GM12878 (cell line): ENCODE measurements at regions not wholly inside any gene's neighbourhood (a gene's known extent, or its start where the extent isn't known, plus 50 kb on each side); places are given as distances from the start of the nearest gene placed in this dataset.

Experiments
- ATAC-seq: fragments of 200-7000 bp; cut with Tn5 transposase; 3 replicates; pipeline ENCODE4 v1.9.1; 2020; ENCODE audit warnings: mild to moderate bottlenecking, moderate library complexity
- BruUV-seq: library from RNA; stranded (reverse); fragments of 400-500 nt; replicated peaks from 2 replicates; lab custom pipeline; 2021; lab: Mats Ljungman, UMichigan
- CTCF ChIA-PET: fragments of 300-600 bp; sonication (Branson Sonifier 250); formaldehyde crosslinking; extraction: SDS; loops from one replicate; lab custom pipeline; 2021; ENCODE audit warnings: inconsistent platforms; lab: Yijun Ruan, JAX
- POLR2A ChIA-PET: fragments of 350-600 bp; formaldehyde crosslinking; extraction: SDS; loops from one replicate; lab custom pipeline; 2021; ENCODE audit warnings: inconsistent platforms; lab: Charles Lee
- RAD21 ChIA-PET: fragments of 300-600 bp; sonication (Branson Sonifier 250); formaldehyde crosslinking; loops from one replicate; lab custom pipeline; 2023; ENCODE audit warnings: antibody characterized with exemption; ENCODE audit not compliant: unreplicated experiment; lab: Charles Lee
- SMC1A ChIA-PET: fragments of 300-600 bp; sonication (Branson Sonifier 250); formaldehyde crosslinking; loops from one replicate; lab custom pipeline; 2023; ENCODE audit not compliant: unreplicated experiment, uncharacterized antibody; lab: Charles Lee
- DNase-seq: peaks from one replicate; pipeline ENCODE4 v3.0.0-alpha.2; 2011; ENCODE audit warnings: low read depth, low spot score
- FAIRE-seq: peaks from 3 replicates; lab custom pipeline; 2011; peaks lifted over from hg19 to GRCh38; lab: Jason Lieb, UNC
- H2AFZ ChIP-seq: 2 replicates; pipeline ENCODE4 v1.6.0; 2011; ENCODE audit warnings: low read depth, low read length, control low read depth; ENCODE audit not compliant: control insufficient read depth
- H3K27ac ChIP-seq: 2 replicates; pipeline ENCODE4 v1.5.1; 2011; ENCODE audit warnings: control low read depth; ENCODE audit not compliant: control insufficient read depth, insufficient read depth
- H3K27me3 ChIP-seq, 2 experiments: replicated peaks in 1 of 2; 2 replicates each; pipeline versions ENCODE4 v1.6.0 to v1.6.1; 2011; ENCODE audit warnings: low read length in 1 of 2; ENCODE audit not compliant: control insufficient read depth in 2 of 2, insufficient read depth in 2 of 2
- H3K36me3 ChIP-seq, 2 experiments: 2 replicates each; pipeline ENCODE4 v1.5.1; 2011; ENCODE audit warnings: low read length in 1 of 2; ENCODE audit not compliant: control insufficient read depth in 2 of 2, insufficient read depth in 2 of 2
- H3K4me1 ChIP-seq: 2 replicates; pipeline ENCODE4 v1.6.1; 2011; ENCODE audit warnings: mild to moderate bottlenecking, low read length, moderate library complexity, mixed read lengths; ENCODE audit not compliant: control insufficient read depth, insufficient read depth
- H3K4me2 ChIP-seq: 2 replicates; pipeline ENCODE4 v1.6.0; 2011; ENCODE audit warnings: control low read depth; ENCODE audit not compliant: control insufficient read depth, insufficient read depth
- H3K4me3 ChIP-seq: fragments of 200-600 bp; sonication (generic); 2 replicates; pipeline ENCODE4 v1.5.1; 2016
- H3K79me2 ChIP-seq: 2 replicates; pipeline ENCODE4 v1.6.0; 2011; ENCODE audit warnings: low read length; ENCODE audit not compliant: control insufficient read depth, insufficient read depth
- H3K9ac ChIP-seq: 2 replicates; pipeline ENCODE4 v1.8.0; 2011; ENCODE audit warnings: low read length, control low read depth, mixed read lengths; ENCODE audit not compliant: control insufficient read depth, insufficient read depth
- H3K9me3 ChIP-seq: replicated peaks from 3 replicates; pipeline ENCODE4 v1.5.1; 2011; ENCODE audit warnings: mild to moderate bottlenecking, low read length; ENCODE audit not compliant: control insufficient read depth, insufficient read depth
- H4K20me1 ChIP-seq: 2 replicates; pipeline ENCODE4 v1.6.0; 2011; ENCODE audit not compliant: control insufficient read depth, insufficient read depth
- BMI1 ChIP-seq: fragments of 450-650 bp; IDR thresholded peaks from 2 replicates; pipeline ENCODE4 v1.6.1; 2016; ENCODE audit warnings: mild to moderate bottlenecking, moderate library complexity, borderline replicate concordance
- BRCA1 ChIP-seq: IDR thresholded peaks from 2 replicates; pipeline ENCODE4 v1.6.1; 2011; ENCODE audit warnings: low read depth, low read length, improper control_type of control experiment
- FOS ChIP-seq: IDR thresholded peaks from 3 replicates; pipeline ENCODE4 v1.6.1; 2011; ENCODE audit warnings: borderline replicate concordance; ENCODE audit not compliant: insufficient read length; ENCODE audit errors: extremely low read depth
- HDAC6 ChIP-seq: fragments of 200-600 bp; sonication (generic); IDR thresholded peaks from one replicate; pipeline ENCODE4 v1.8.0; 2017; ENCODE audit warnings: antibody characterized with exemption; ENCODE audit not compliant: unreplicated experiment
- IRF4 ChIP-seq: IDR thresholded peaks from 2 replicates; pipeline ENCODE4 v1.6.1; 2011; ENCODE audit warnings: low read depth, low read length
- KAT2A ChIP-seq: conservative IDR thresholded peaks from 2 replicates; pipeline ENCODE4 v1.6.1; 2011; ENCODE audit warnings: low read depth, low read length; ENCODE audit not compliant: control insufficient read depth
- LARP7 ChIP-seq: fragments of 450-650 bp; IDR thresholded peaks from 2 replicates; pipeline ENCODE4 v1.6.1; 2017; ENCODE audit warnings: mild to moderate bottlenecking
- MTA2 ChIP-seq: fragments of 450-650 bp; IDR thresholded peaks from 2 replicates; pipeline ENCODE4 v1.6.1; 2016; ENCODE audit warnings: low read depth, mild to moderate bottlenecking, moderate library complexity
- PKNOX1 ChIP-seq: fragments of 450-650 bp; IDR thresholded peaks from 2 replicates; pipeline ENCODE4 v1.6.1; 2016; ENCODE audit warnings: mild to moderate bottlenecking
- POU2F2 ChIP-seq: IDR thresholded peaks from 3 replicates; pipeline ENCODE4 v1.6.1; 2011; ENCODE audit warnings: low read depth, mild to moderate bottlenecking, low read length, borderline replicate concordance
- RBBP5 ChIP-seq: fragments of 200-600 bp; sonication (generic); conservative IDR thresholded peaks from 2 replicates; pipeline ENCODE4 v1.6.1; 2016
- SPI1 ChIP-seq: IDR thresholded peaks from 2 replicates; pipeline ENCODE4 v1.6.1; 2011; ENCODE audit warnings: low read depth, mild to moderate bottlenecking, low read length, moderate library complexity, borderline replicate concordance; ENCODE audit not compliant: insufficient read depth
- SRF ChIP-seq, 2 experiments: IDR thresholded peaks; 2 replicates each; pipeline ENCODE4 v1.6.1; 2011; ENCODE audit warnings: low read depth in 2 of 2, low read length in 2 of 2, mild to moderate bottlenecking in 1 of 2, moderate library complexity in 1 of 2
- STAT3 ChIP-seq: IDR thresholded peaks from 2 replicates; pipeline ENCODE4 v1.6.1; 2011; ENCODE audit warnings: low read depth, low read length, improper control_type of control experiment
- TCF7 ChIP-seq: IDR thresholded peaks from 2 replicates; pipeline ENCODE4 v1.6.1; 2014; ENCODE audit warnings: antibody characterized with exemption, borderline replicate concordance
- WRNIP1 ChIP-seq: IDR thresholded peaks from 2 replicates; pipeline ENCODE4 v1.6.1; 2011; ENCODE audit warnings: low read depth, low read length, improper control_type of control experiment, borderline replicate concordance
- ZBTB4 ChIP-seq: fragments of 450-650 bp; formaldehyde crosslinking; IDR thresholded peaks from 2 replicates; pipeline ENCODE4 v1.4.0; 2022; ENCODE audit warnings: mild to moderate bottlenecking, moderate library complexity
- ZNF24 ChIP-seq: fragments of 450-650 bp; IDR thresholded peaks from 2 replicates; pipeline ENCODE4 v1.6.1; 2017; ENCODE audit warnings: antibody characterized with exemption, mild to moderate bottlenecking
- ZNF592 ChIP-seq: fragments of 450-650 bp; IDR thresholded peaks from 2 replicates; pipeline ENCODE4 v1.6.1; 2017; ENCODE audit warnings: mild to moderate bottlenecking, moderate library complexity
- WGBS: methylation state at CpG from one replicate; pipeline ENCODE4 v1.1.6; 2016; ENCODE audit warnings: low lambda C conversion rate; ENCODE audit not compliant: insufficient replicate concordance, insufficient coverage; ENCODE audit errors: missing lambda C conversion rate; 5-methylcytosine and 5-hydroxymethylcytosine counted together
- in situ Hi-C: fragments of 300-500 bp; cut with MboI; formaldehyde crosslinking; loops from 9 replicates; pipeline ENCODE4 v1.14.3; 2018; ENCODE audit warnings: mixed read lengths
- intact Hi-C: fragments of 100-400 bp; cut with micrococcal nuclease; formaldehyde crosslinking; loops from one replicate; pipeline ENCODE4 v1.14.2; 2022; ENCODE audit not compliant: unreplicated experiment

GRCh38 chr9:25827626-25828025 is 149.4 kb upstream of the TUSC1 start:
- Histone ChIP-seq H3K27me3 (no peaks in the 10 kb centered on the region), H2AFZ (no peak overlapping the region), H3K79me2 (no peaks in the 10 kb centered on the region), H3K27ac (no peak overlapping the region), H3K9me3 (no peaks in the 10 kb centered on the region), H4K20me1 (no peaks in the 10 kb centered on the region), H3K9ac (no peak overlapping the region), H3K4me3 (no peak overlapping the region), H3K4me2 (no peak overlapping the region), H3K4me1 (no peaks in the 10 kb centered on the region), H3K36me3 (no peaks in the 10 kb centered on the region)
- DNase-seq (no peak), ATAC-seq (no peak), FAIRE-seq (no peak)
- 0% methylated on average over 1 of the region's 1 CpG for WGBS
- intact Hi-C loops = no loop called here
- ChIA-PET CTCF (no interaction called here), SMC1A (interaction anchor here (1.2 kb wide), 1 partner anchor 10 kb away, joined by 5 read pairs; no protein-coding TSS in a partner anchor), RAD21 (no interaction called here), POLR2A (no interaction called here)
- no TSS peak for BruUV-seq
- in situ Hi-C loops = no loop called here
- TF ChIP-seq ZNF592 = no peak
- no peak for TF ChIP-seq PKNOX1
- no peak for TF ChIP-seq BRCA1
- TF ChIP-seq SRF (IDR thresholded peaks at IDR 0.05; ENCODE audit: low read depth in 2 of 2, low read length in 2 of 2) = no peak
- TF ChIP-seq BMI1 = no peak
- no peak for TF ChIP-seq POU2F2
- TF ChIP-seq MTA2 = no peak
- TF ChIP-seq LARP7 = no peak
- no peak for TF ChIP-seq ZBTB4 (CRISPR knock-in tag)
- no peak for TF ChIP-seq TCF7
- TF ChIP-seq FOS = no peak
- no peak for TF ChIP-seq RBBP5
- no peak for TF ChIP-seq STAT3
- no peak for TF ChIP-seq SPI1
- TF ChIP-seq HDAC6 = no peak
- TF ChIP-seq KAT2A = no peak
- TF ChIP-seq ZNF24 = no peak
- no peak for TF ChIP-seq IRF4
- no peak for TF ChIP-seq WRNIP1
